HG02885 (cell line): ENCODE measurements at regions not wholly inside any gene's neighbourhood (a gene's known extent, or its start where the extent isn't known, plus 50 kb on each side); places are given as distances from the start of the nearest gene placed in this dataset.

Experiments used
- ATAC-seq: cut with Tn5 transposase; IDR thresholded peaks from one replicate; pipeline ENCODE4 v1.9.1; 2021; ENCODE audit warnings: mild to moderate bottlenecking; ENCODE audit not compliant: unreplicated experiment, poor library complexity

- no peak for ATAC-seq
These were observed 1550.5 kb downstream of the SLITRK5 start for GRCh38 chr13:89221557-89222158.

GRCh38 chr13:89227356-89227755, 1556.2 kb downstream of the SLITRK5 start:
- ATAC-seq, result no peak

GRCh38 chr13:89238496-89238895, 1567.3 kb downstream of the SLITRK5 start:
- no peak for ATAC-seq

GRCh38 chr13:89239361-89240127, 1568.4 kb downstream of the SLITRK5 start:
- no peak for ATAC-seq

- ATAC-seq, result no peak
These were observed 1584.8 kb downstream of the SLITRK5 start for GRCh38 chr13:89255844-89256406.

- ATAC-seq, result no peak
These were observed 1596.6 kb downstream of the SLITRK5 start for GRCh38 chr13:89267734-89268133.

- ATAC-seq, result no peak
These were observed 1598.6 kb downstream of the SLITRK5 start for GRCh38 chr13:89269737-89270136.

GRCh38 chr13:89270736-89271135, 1599.6 kb downstream of the SLITRK5 start:
- no peak for ATAC-seq

GRCh38 chr13:89279374-89279773, 1608.2 kb downstream of the SLITRK5 start:
- ATAC-seq, result no peak

- ATAC-seq, result no peak
These were observed 1610.2 kb downstream of the SLITRK5 start for GRCh38 chr13:89281331-89281730.

- ATAC-seq, result no peak
These were observed 1611.1 kb downstream of the SLITRK5 start for GRCh38 chr13:89282241-89282640.

- ATAC-seq, result no peak
These were observed 1616.2 kb downstream of the SLITRK5 start for GRCh38 chr13:89287381-89287780.

GRCh38 chr13:89294115-89294867, 1623.1 kb downstream of the SLITRK5 start:
- ATAC-seq, result no peak

- ATAC-seq, result no peak
These were observed 1636.1 kb downstream of the SLITRK5 start for GRCh38 chr13:89307278-89307677.

- ATAC-seq, result no peak
These were observed 1639.9 kb downstream of the SLITRK5 start for GRCh38 chr13:89310943-89311672.

- ATAC-seq, result no peak
These were observed 1644.1 kb downstream of the SLITRK5 start for GRCh38 chr13:89315287-89315686.

GRCh38 chr13:89322466-89322865, 1651.3 kb downstream of the SLITRK5 start:
- no peak for ATAC-seq

- no peak for ATAC-seq
These were observed 1653.4 kb downstream of the SLITRK5 start for GRCh38 chr13:89324582-89324981.

- no peak for ATAC-seq
These were observed 1672.0 kb downstream of the SLITRK5 start for GRCh38 chr13:89343165-89343564.

GRCh38 chr13:89352384-89352783, 1681.2 kb downstream of the SLITRK5 start:
- ATAC-seq, result no peak
